Chondrocyte (in vitro differentiated cells): ENCODE measurements at regions not wholly inside any gene's neighbourhood (a gene's known extent, or its start where the extent isn't known, plus 50 kb on each side); places are given as distances from the start of the nearest gene placed in this dataset.

Source experiments
- DNase-seq: peaks from one replicate; pipeline ENCODE4 v3.0.0; 2021; ENCODE audit warnings: mixed read lengths, low spot score
- H3K27ac Mint-ChIP-seq: one replicate; pipeline ENCODE4 v1.8.0; 2021; ENCODE audit warnings: mild to moderate bottlenecking, moderate library complexity, mixed read lengths; ENCODE audit not compliant: unreplicated experiment
- H3K27me3 Mint-ChIP-seq: 2 replicates; pipeline ENCODE4 v1.8.0; 2021; ENCODE audit warnings: low read depth, mixed read lengths
- H3K36me3 Mint-ChIP-seq: 2 replicates; pipeline ENCODE4 v1.8.0; 2021; ENCODE audit warnings: low read depth, mixed read lengths
- H3K4me1 Mint-ChIP-seq: 2 replicates; pipeline ENCODE4 v1.8.0; 2021; ENCODE audit warnings: low read depth, mild to moderate bottlenecking, mixed read lengths
- H3K4me3 Mint-ChIP-seq: one replicate; pipeline ENCODE4 v1.8.0; 2021; ENCODE audit warnings: mild to moderate bottlenecking, moderate library complexity, mixed read lengths; ENCODE audit not compliant: unreplicated experiment
- H3K9me3 Mint-ChIP-seq: 2 replicates; pipeline ENCODE4 v1.8.0; 2021; ENCODE audit warnings: low read depth, mixed read lengths
- CTCF ChIP-seq: fragments of 200-600 bp; sonication (generic); IDR thresholded peaks from 2 replicates; pipeline ENCODE4 v1.5.0; 2021; ENCODE audit warnings: antibody characterized with exemption, mild to moderate bottlenecking, moderate library complexity

GRCh38 chr17:55577687-55578086, 66.4 kb upstream of the SMIM36 start:
- H3K27me3 Mint-ChIP-seq: no peaks in the 10 kb centered on the region
- no peaks in the 10 kb centered on the region for H3K36me3 Mint-ChIP-seq
- TF ChIP-seq CTCF: no peak
- no peak overlapping the region for H3K27ac Mint-ChIP-seq
- no peaks in the 10 kb centered on the region for H3K4me1 Mint-ChIP-seq
- no peaks in the 10 kb centered on the region for H3K9me3 Mint-ChIP-seq
- H3K4me3 Mint-ChIP-seq: no peak overlapping the region
- DNase-seq: no peak

- H3K4me1 Mint-ChIP-seq: no peaks in the 10 kb centered on the region
- DNase-seq: no peak
- H3K27me3 Mint-ChIP-seq: no peaks in the 10 kb centered on the region
Observed at GRCh38 chr17:55576996-55577586, 65.8 kb upstream of the SMIM36 start.

GRCh38 chr17:55576237-55576995, 65.2 kb upstream of the SMIM36 start:
- no peaks in the 10 kb centered on the region for H3K4me1 Mint-ChIP-seq
- H3K27me3 Mint-ChIP-seq: no peaks in the 10 kb centered on the region
- TF ChIP-seq CTCF: no peak
- H3K4me3 Mint-ChIP-seq: no peak overlapping the region
- H3K36me3 Mint-ChIP-seq: no peaks in the 10 kb centered on the region
- no peak for DNase-seq
- no peaks in the 10 kb centered on the region for H3K9me3 Mint-ChIP-seq
- H3K27ac Mint-ChIP-seq: no peak overlapping the region

More at GRCh38 chr17:55576996-55577586, 65.8 kb upstream of the SMIM36 start:
- no peaks in the 10 kb centered on the region for H3K9me3 Mint-ChIP-seq
- no peak overlapping the region for H3K27ac Mint-ChIP-seq
- no peak for TF ChIP-seq CTCF
- H3K36me3 Mint-ChIP-seq: no peaks in the 10 kb centered on the region
- no peak overlapping the region for H3K4me3 Mint-ChIP-seq

GRCh38 chr17:55575058-55575636, 63.9 kb upstream of the SMIM36 start:
- no peak for TF ChIP-seq CTCF
- Mint-ChIP-seq H3K9me3 (no peaks in the 10 kb centered on the region), H3K27ac (no peak overlapping the region), H3K4me1 (no peaks in the 10 kb centered on the region), H3K36me3 (no peaks in the 10 kb centered on the region), H3K4me3 (no peak overlapping the region), H3K27me3 (no peaks in the 10 kb centered on the region)
- no peak for DNase-seq

- Mint-ChIP-seq H3K4me1 (no peaks in the 10 kb centered on the region), H3K27ac (no peak overlapping the region), H3K36me3 (no peaks in the 10 kb centered on the region), H3K9me3 (no peaks in the 10 kb centered on the region), H3K4me3 (no peak overlapping the region), H3K27me3 (peaks cover 3% of the 10 kb centered on the region)
- DNase-seq: no peak
- no peak for TF ChIP-seq CTCF
Observed at GRCh38 chr17:55572599-55572998, 61.3 kb upstream of the SMIM36 start.
